HG03159 (cell line): ENCODE measurements at regions not wholly inside any gene's neighbourhood (a gene's known extent, or its start where the extent isn't known, plus 50 kb on each side); places are given as distances from the start of the nearest gene placed in this dataset.

Source experiments
- ATAC-seq: cut with Tn5 transposase; IDR thresholded peaks from one replicate; pipeline ENCODE4 v1.9.1; 2021; ENCODE audit warnings: mild to moderate bottlenecking, moderate library complexity; ENCODE audit not compliant: unreplicated experiment

GRCh38 chr5:9861666-9862256 is 231.6 kb upstream of the TAS2R1 start:
- ATAC-seq: no peak

GRCh38 chr5:9859808-9860207 is 229.7 kb upstream of the TAS2R1 start:
- no peak for ATAC-seq

GRCh38 chr5:9858043-9858442 is 227.9 kb upstream of the TAS2R1 start:
- ATAC-seq: no peak

- ATAC-seq: no peak
Observed at GRCh38 chr5:9853309-9853708, 223.2 kb upstream of the TAS2R1 start.

GRCh38 chr5:9852671-9853070 is 222.5 kb upstream of the TAS2R1 start:
- ATAC-seq: no peak

- no peak for ATAC-seq
Observed at GRCh38 chr5:9851458-9851857, 221.3 kb upstream of the TAS2R1 start.

GRCh38 chr5:9850456-9850855 is 220.3 kb upstream of the TAS2R1 start:
- ATAC-seq: no peak

GRCh38 chr5:9847631-9848030 is 217.5 kb upstream of the TAS2R1 start:
- no peak for ATAC-seq

GRCh38 chr5:9845185-9845584 is 215.0 kb upstream of the TAS2R1 start:
- no peak for ATAC-seq

GRCh38 chr5:9841516-9842170 is 211.5 kb upstream of the TAS2R1 start:
- no peak for ATAC-seq

- ATAC-seq: no peak
Observed at GRCh38 chr5:9838916-9839315, 208.8 kb upstream of the TAS2R1 start.

GRCh38 chr5:9834871-9835770 is 205.0 kb upstream of the TAS2R1 start:
- no peak for ATAC-seq

- no peak for ATAC-seq
Observed at GRCh38 chr5:9833871-9834270, 203.7 kb upstream of the TAS2R1 start.

GRCh38 chr5:9832921-9833320 is 202.8 kb upstream of the TAS2R1 start:
- ATAC-seq: no peak

- no peak for ATAC-seq
Observed at GRCh38 chr5:9831823-9832222, 201.7 kb upstream of the TAS2R1 start.

GRCh38 chr5:9830184-9830583 is 200.0 kb upstream of the TAS2R1 start:
- ATAC-seq: no peak

- no peak for ATAC-seq
Observed at GRCh38 chr5:9829621-9830020, 199.5 kb upstream of the TAS2R1 start.

GRCh38 chr5:9820691-9821449 is 190.7 kb upstream of the TAS2R1 start:
- ATAC-seq: no peak

GRCh38 chr5:9818340-9818845 is 188.2 kb upstream of the TAS2R1 start:
- ATAC-seq: no peak

- ATAC-seq: no peak
Observed at GRCh38 chr5:9817819-9818218, 187.7 kb upstream of the TAS2R1 start.

- ATAC-seq: no peak
Observed at GRCh38 chr5:9815051-9815450, 184.9 kb upstream of the TAS2R1 start.
